GM12878 (cell line): ENCODE measurements at regions not wholly inside any gene's neighbourhood (a gene's known extent, or its start where the extent isn't known, plus 50 kb on each side); places are given as distances from the start of the nearest gene placed in this dataset.

Experiments used
- ATAC-seq: fragments of 200-7000 bp; cut with Tn5 transposase; 3 replicates; pipeline ENCODE4 v1.9.1; 2020; ENCODE audit warnings: mild to moderate bottlenecking, moderate library complexity
- BruUV-seq: library from RNA; stranded (reverse); fragments of 400-500 nt; replicated peaks from 2 replicates; lab custom pipeline; 2021; lab: Mats Ljungman, UMichigan
- CTCF ChIA-PET: fragments of 300-600 bp; sonication (Branson Sonifier 250); formaldehyde crosslinking; extraction: SDS; loops from one replicate; lab custom pipeline; 2021; ENCODE audit warnings: inconsistent platforms; lab: Yijun Ruan, JAX
- POLR2A ChIA-PET: fragments of 350-600 bp; formaldehyde crosslinking; extraction: SDS; loops from one replicate; lab custom pipeline; 2021; ENCODE audit warnings: inconsistent platforms; lab: Charles Lee
- RAD21 ChIA-PET: fragments of 300-600 bp; sonication (Branson Sonifier 250); formaldehyde crosslinking; loops from one replicate; lab custom pipeline; 2023; ENCODE audit warnings: antibody characterized with exemption; ENCODE audit not compliant: unreplicated experiment; lab: Charles Lee
- SMC1A ChIA-PET: fragments of 300-600 bp; sonication (Branson Sonifier 250); formaldehyde crosslinking; loops from one replicate; lab custom pipeline; 2023; ENCODE audit not compliant: unreplicated experiment, uncharacterized antibody; lab: Charles Lee
- DNase-seq: peaks from one replicate; pipeline ENCODE4 v3.0.0-alpha.2; 2011; ENCODE audit warnings: low read depth, low spot score
- FAIRE-seq: peaks from 3 replicates; lab custom pipeline; 2011; peaks lifted over from hg19 to GRCh38; lab: Jason Lieb, UNC
- H2AFZ ChIP-seq: 2 replicates; pipeline ENCODE4 v1.6.0; 2011; ENCODE audit warnings: low read depth, low read length, control low read depth; ENCODE audit not compliant: control insufficient read depth
- H3K27ac ChIP-seq: 2 replicates; pipeline ENCODE4 v1.5.1; 2011; ENCODE audit warnings: control low read depth; ENCODE audit not compliant: control insufficient read depth, insufficient read depth
- H3K27me3 ChIP-seq, 2 experiments: replicated peaks in 1 of 2; 2 replicates each; pipeline versions ENCODE4 v1.6.0 to v1.6.1; 2011; ENCODE audit warnings: low read length in 1 of 2; ENCODE audit not compliant: control insufficient read depth in 2 of 2, insufficient read depth in 2 of 2
- H3K36me3 ChIP-seq, 2 experiments: 2 replicates each; pipeline ENCODE4 v1.5.1; 2011; ENCODE audit warnings: low read length in 1 of 2; ENCODE audit not compliant: control insufficient read depth in 2 of 2, insufficient read depth in 2 of 2
- H3K4me1 ChIP-seq: 2 replicates; pipeline ENCODE4 v1.6.1; 2011; ENCODE audit warnings: mild to moderate bottlenecking, low read length, moderate library complexity, mixed read lengths; ENCODE audit not compliant: control insufficient read depth, insufficient read depth
- H3K4me2 ChIP-seq: 2 replicates; pipeline ENCODE4 v1.6.0; 2011; ENCODE audit warnings: control low read depth; ENCODE audit not compliant: control insufficient read depth, insufficient read depth
- H3K4me3 ChIP-seq: fragments of 200-600 bp; sonication (generic); 2 replicates; pipeline ENCODE4 v1.5.1; 2016
- H3K79me2 ChIP-seq: 2 replicates; pipeline ENCODE4 v1.6.0; 2011; ENCODE audit warnings: low read length; ENCODE audit not compliant: control insufficient read depth, insufficient read depth
- H3K9ac ChIP-seq: 2 replicates; pipeline ENCODE4 v1.8.0; 2011; ENCODE audit warnings: low read length, control low read depth, mixed read lengths; ENCODE audit not compliant: control insufficient read depth, insufficient read depth
- H3K9me3 ChIP-seq: replicated peaks from 3 replicates; pipeline ENCODE4 v1.5.1; 2011; ENCODE audit warnings: mild to moderate bottlenecking, low read length; ENCODE audit not compliant: control insufficient read depth, insufficient read depth
- H4K20me1 ChIP-seq: 2 replicates; pipeline ENCODE4 v1.6.0; 2011; ENCODE audit not compliant: control insufficient read depth, insufficient read depth
- ASH2L ChIP-seq: fragments of 300-600, 200-600 bp; sonication (generic); IDR thresholded peaks from 2 replicates; pipeline ENCODE4 v1.6.1; 2017; ENCODE audit warnings: low read depth, mild to moderate bottlenecking, borderline replicate concordance
- EGR1 ChIP-seq, 2 experiments: IDR thresholded peaks; 1 replicate in 1 of 2; 2 replicates in 1 of 2; pipeline ENCODE4 v1.6.1; 2011 to 2012; ENCODE audit warnings: low read depth in 2 of 2, low read length in 2 of 2, borderline replicate concordance in 1 of 2, mild to moderate bottlenecking in 1 of 2, moderate library complexity in 1 of 2
- EZH2 ChIP-seq: IDR thresholded peaks from 2 replicates; pipeline ENCODE4 v1.6.1; 2012; ENCODE audit warnings: low read depth, mild to moderate bottlenecking, control low read depth, inconsistent platforms, low read length, borderline replicate concordance; ENCODE audit not compliant: control insufficient read depth
- IKZF2 ChIP-seq, 2 experiments: fragments of 450-650 bp; IDR thresholded peaks; 2 replicates each; pipeline ENCODE4 v1.6.1; 2017; ENCODE audit warnings: mild to moderate bottlenecking in 2 of 2, moderate library complexity in 2 of 2
- JUNB ChIP-seq: IDR thresholded peaks from 2 replicates; pipeline ENCODE4 v1.6.1; 2016; ENCODE audit warnings: antibody characterized with exemption, mild to moderate bottlenecking
- JUND ChIP-seq: IDR thresholded peaks from 2 replicates; pipeline ENCODE4 v1.6.1; 2012; ENCODE audit warnings: low read depth, mild to moderate bottlenecking, low read length, improper control_type of control experiment, moderate library complexity
- MAX ChIP-seq: IDR thresholded peaks from 2 replicates; pipeline ENCODE4 v1.6.1; 2012; ENCODE audit warnings: low read depth, low read length, improper control_type of control experiment
- NBN ChIP-seq: fragments of 450-650 bp; IDR thresholded peaks from 2 replicates; pipeline ENCODE4 v1.6.1; 2016
- NFXL1 ChIP-seq: fragments of 450-650 bp; IDR thresholded peaks from 2 replicates; pipeline ENCODE4 v1.6.1; 2017; ENCODE audit warnings: antibody characterized with exemption, mild to moderate bottlenecking, borderline replicate concordance
- PKNOX1 ChIP-seq: fragments of 450-650 bp; IDR thresholded peaks from 2 replicates; pipeline ENCODE4 v1.6.1; 2016; ENCODE audit warnings: mild to moderate bottlenecking
- PRDM15 ChIP-seq: fragments of 450-650 bp; formaldehyde crosslinking; IDR thresholded peaks from 2 replicates; pipeline ENCODE4 v1.4.0; 2020; ENCODE audit warnings: mild to moderate bottlenecking, moderate library complexity
- RAD51 ChIP-seq: fragments of 450-650 bp; IDR thresholded peaks from 2 replicates; pipeline ENCODE4 v1.6.1; 2016; ENCODE audit warnings: moderate library complexity, mild to moderate bottlenecking, inconsistent platforms
- RB1 ChIP-seq: fragments of 450-650 bp; formaldehyde crosslinking; IDR thresholded peaks from 2 replicates; pipeline ENCODE4 v1.6.1; 2017; ENCODE audit warnings: mild to moderate bottlenecking, borderline replicate concordance
- RBBP5 ChIP-seq: fragments of 200-600 bp; sonication (generic); conservative IDR thresholded peaks from 2 replicates; pipeline ENCODE4 v1.6.1; 2016
- RUNX3 ChIP-seq: IDR thresholded peaks from 2 replicates; pipeline ENCODE4 v1.6.1; 2012; ENCODE audit warnings: low read length, inconsistent platforms
- SREBF2 ChIP-seq: IDR thresholded peaks from 2 replicates; pipeline ENCODE4 v1.6.1; 2012; ENCODE audit warnings: mild to moderate bottlenecking, low read length
- YBX1 ChIP-seq: fragments of 450-650 bp; IDR thresholded peaks from 2 replicates; pipeline ENCODE4 v1.6.1; 2016; ENCODE audit warnings: antibody characterized with exemption
- YY1 ChIP-seq: IDR thresholded peaks from 2 replicates; pipeline ENCODE4 v1.6.1; 2011; ENCODE audit warnings: low read depth, mild to moderate bottlenecking, low read length
- WGBS: methylation state at CpG from one replicate; pipeline ENCODE4 v1.1.6; 2016; ENCODE audit warnings: low lambda C conversion rate; ENCODE audit not compliant: insufficient replicate concordance, insufficient coverage; ENCODE audit errors: missing lambda C conversion rate; 5-methylcytosine and 5-hydroxymethylcytosine counted together
- in situ Hi-C: fragments of 300-500 bp; cut with MboI; formaldehyde crosslinking; loops from 9 replicates; pipeline ENCODE4 v1.14.3; 2018; ENCODE audit warnings: mixed read lengths
- intact Hi-C: fragments of 100-400 bp; cut with micrococcal nuclease; formaldehyde crosslinking; loops from one replicate; pipeline ENCODE4 v1.14.2; 2022; ENCODE audit not compliant: unreplicated experiment

- Histone ChIP-seq H3K27ac (no peak overlapping the region), H3K4me2 (no peak overlapping the region), H2AFZ (no peak overlapping the region), H3K27me3 (no peaks in the 10 kb centered on the region), H3K4me1 (no peaks in the 10 kb centered on the region), H3K9me3 (no peaks in the 10 kb centered on the region), H4K20me1 (no peaks in the 10 kb centered on the region), H3K36me3 (no peaks in the 10 kb centered on the region)
- ChIA-PET POLR2A (no interaction called here), SMC1A (no interaction called here), CTCF (no interaction called here)
- FAIRE-seq (no peak), DNase-seq (no peak), ATAC-seq (no peak)
- BruUV-seq = no TSS peak
- intact Hi-C loops (no loop called here), in situ Hi-C loops (no loop called here)
- WGBS = 0% methylated on average over 2 of the region's 2 CpGs
- TF ChIP-seq ASH2L (no peak), PRDM15 (CRISPR knock-in tag) (no peak), IKZF2 (IDR thresholded peaks at IDR 0.05) (no peak), RBBP5 (no peak), NBN (no peak), YY1 (no peak), RB1 (no peak), YBX1 (no peak), MAX (no peak), EGR1 (IDR thresholded peaks at IDR 0.05; ENCODE audit: borderline replicate concordance in 1 of 2, low read depth in 2 of 2, low read length in 2 of 2) (no peak), PKNOX1 (no peak), SREBF2 (no peak), RUNX3 (no peak), EZH2 (no peak), JUND (no peak), NFXL1 (no peak), RAD51 (no peak), JUNB (no peak)
- TF ChIP-seq, all 136 proteins: peak for 0
- Histone ChIP-seq H3K79me2 (no peaks in the 10 kb centered on the region), H3K4me3 (no peak overlapping the region), H3K9ac (no peak overlapping the region)
- RAD21 ChIA-PET = no interaction called here
Measured at GRCh38 chr10:43735907-43736306, 87.2 kb upstream of the ZNF32 start.
